HPDE6-E6E7 (cell line): ENCODE measurements at regions not wholly inside any gene's neighbourhood (a gene's known extent, or its start where the extent isn't known, plus 50 kb on each side); places are given as distances from the start of the nearest gene placed in this dataset.

Experiments used
- DNase-seq: peaks from one replicate; pipeline ENCODE4 v3.0.0; 2011; ENCODE audit warnings: missing footprints; ENCODE audit errors: extremely low spot score

DNA sequence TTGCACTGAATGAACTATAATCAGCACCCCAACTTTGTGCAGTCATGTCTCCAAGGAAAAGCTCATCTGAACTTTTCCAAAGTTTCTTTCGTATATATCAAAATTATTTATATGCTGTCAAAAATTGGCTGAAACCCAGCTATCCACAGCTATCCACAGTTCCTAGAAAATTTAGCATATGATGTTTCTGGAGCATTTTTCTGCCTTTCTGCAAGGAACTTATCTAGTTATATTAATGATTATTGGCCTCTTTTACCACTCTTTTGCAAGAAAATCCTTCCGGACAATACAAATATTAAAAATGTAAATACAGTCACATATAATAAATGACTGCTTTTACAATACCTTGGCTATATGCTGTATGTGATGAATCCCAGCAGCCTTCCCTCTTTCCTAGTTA lies 270.2 kb downstream of the TMEM167A start:
- DNase-seq, result no peak

DNA sequence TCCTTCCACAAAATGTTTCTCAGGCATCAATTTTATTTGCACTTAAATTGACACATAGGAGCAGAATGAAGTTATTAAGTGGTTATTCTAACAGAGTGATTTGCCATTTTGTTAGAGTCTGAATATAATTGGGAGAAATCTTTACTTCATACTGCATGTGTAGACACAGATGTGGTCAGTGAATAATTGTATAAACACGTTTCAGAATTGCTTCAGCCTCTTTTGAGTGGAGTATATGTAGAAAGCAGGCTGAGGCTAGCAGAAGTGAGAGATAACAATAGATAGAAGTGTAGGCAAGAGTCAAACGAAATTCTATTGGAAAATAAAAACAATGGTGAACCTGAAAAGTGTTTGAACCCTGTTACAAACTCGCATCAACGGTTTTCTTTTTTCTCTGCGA lies 270.7 kb downstream of the TMEM167A start:
- peak; percentile 49 for DNase-seq

DNA sequence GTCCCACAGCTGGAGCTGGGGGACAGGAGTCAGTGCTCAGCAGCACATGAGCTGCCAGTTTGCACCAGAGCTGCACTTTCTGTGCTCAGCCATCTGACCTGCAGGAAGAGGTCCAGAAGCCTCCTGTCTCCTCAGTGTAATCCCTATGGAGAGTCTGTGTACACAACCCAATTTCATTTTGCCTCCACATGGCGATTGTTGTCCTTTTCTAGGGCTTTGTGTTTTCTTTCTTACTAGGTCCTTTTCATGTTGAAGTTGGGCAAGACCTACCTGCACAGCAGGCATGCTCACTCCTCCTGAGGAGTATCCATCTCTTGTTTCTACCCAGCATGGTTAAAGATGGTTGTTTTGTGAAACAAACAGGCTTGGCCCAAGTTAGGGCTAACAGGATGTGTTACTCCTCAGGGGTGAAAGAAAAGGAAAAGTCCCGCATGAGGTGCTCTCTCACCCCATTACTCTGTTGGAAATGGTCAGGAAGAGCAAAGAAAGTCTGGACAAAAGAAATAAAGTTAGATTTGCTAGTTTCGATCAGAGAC lies 273.0 kb downstream of the TMEM167A start:
- DNase-seq, result no peak

DNA sequence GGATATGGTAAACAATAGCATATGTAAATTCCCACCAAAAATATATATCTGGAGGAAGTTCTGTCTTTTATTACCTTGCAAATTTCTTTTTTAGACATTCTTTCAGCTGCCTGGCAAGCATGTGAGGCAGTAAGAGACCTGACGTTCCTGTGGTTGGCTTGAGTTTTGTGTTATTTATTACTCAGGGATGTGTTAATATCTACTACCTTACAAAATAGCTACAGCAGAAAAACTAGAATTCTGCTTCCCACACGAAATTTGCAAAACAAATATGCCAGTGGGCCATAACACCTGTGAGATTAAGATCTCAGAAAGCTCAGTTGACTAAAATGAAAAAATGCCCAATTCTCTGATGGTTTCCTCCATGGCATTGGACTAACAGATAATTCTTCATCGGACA lies 274.2 kb downstream of the TMEM167A start:
- DNase-seq, result no peak

DNA sequence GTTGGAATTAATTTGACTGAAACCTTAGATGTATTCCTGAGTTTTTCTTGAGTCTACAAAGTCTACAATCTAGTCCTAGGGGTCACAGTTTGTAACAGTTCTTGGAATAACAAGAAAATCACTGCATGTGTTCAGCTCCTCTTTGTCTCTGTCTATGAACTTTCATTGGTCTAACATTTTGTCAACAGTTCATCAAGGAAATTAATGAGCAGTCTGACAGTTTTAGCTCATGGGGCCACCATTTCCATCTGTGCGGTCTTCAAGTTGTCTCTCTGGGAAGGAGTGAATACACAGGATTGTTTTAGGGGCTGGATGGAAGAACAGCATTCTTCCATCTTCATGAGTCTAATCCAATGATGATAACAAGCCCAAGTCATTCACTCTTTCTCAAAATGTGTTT lies 276.4 kb downstream of the TMEM167A start:
- no peak for DNase-seq

DNA sequence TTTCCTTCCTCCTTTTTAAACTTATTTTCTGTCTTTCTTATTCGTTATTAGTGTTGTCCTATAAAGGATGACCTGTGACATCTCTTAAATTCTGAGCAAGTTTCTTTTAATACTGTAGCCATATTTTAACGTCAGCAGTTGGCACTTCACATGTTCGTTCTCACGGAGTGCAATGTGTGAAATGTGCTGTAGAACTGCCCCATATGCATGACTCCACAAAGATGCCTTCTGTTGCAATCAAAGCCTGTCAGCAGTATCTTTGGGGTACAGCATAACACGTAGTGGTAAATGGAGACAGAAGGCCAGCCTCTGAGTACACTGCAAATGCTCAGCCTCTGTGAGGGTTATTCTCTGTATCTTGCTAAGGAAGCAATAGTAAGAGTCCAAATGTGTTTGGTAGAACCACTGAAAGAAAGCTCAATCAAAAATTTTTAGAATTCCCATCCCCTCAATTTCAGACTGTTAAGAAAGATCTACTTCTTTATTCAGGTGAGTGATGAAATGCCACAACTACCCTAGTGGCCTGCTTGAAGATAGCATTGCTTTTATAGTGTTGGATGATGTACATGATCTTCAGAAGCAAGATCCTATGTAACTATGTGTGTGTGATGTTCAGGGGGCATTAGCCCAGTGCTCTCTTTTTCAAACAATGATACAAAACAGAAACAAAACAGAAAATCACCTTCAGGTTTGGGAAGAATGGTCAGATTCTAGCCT lies 277.7 kb downstream of the TMEM167A start:
- no peak for DNase-seq

DNA sequence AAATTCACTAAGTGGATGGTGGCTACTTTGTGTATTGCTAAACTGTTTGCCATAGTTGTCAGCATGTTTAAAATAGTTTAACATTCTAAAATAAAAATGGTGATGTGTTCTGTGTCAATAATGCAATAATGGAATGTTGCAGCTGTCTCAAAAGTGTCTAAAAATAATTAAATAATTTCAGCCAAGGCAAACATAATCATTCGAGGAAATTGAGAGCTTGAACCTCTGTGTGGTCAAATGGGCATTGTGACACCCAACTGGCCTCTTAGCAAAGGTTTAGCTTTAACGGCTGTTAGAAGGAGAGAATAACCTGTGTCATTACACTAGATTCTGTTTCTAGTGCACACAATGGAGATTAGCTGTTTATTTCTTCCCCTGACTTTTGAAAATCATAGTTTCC lies 278.5 kb downstream of the TMEM167A start:
- DNase-seq, result no peak

DNA sequence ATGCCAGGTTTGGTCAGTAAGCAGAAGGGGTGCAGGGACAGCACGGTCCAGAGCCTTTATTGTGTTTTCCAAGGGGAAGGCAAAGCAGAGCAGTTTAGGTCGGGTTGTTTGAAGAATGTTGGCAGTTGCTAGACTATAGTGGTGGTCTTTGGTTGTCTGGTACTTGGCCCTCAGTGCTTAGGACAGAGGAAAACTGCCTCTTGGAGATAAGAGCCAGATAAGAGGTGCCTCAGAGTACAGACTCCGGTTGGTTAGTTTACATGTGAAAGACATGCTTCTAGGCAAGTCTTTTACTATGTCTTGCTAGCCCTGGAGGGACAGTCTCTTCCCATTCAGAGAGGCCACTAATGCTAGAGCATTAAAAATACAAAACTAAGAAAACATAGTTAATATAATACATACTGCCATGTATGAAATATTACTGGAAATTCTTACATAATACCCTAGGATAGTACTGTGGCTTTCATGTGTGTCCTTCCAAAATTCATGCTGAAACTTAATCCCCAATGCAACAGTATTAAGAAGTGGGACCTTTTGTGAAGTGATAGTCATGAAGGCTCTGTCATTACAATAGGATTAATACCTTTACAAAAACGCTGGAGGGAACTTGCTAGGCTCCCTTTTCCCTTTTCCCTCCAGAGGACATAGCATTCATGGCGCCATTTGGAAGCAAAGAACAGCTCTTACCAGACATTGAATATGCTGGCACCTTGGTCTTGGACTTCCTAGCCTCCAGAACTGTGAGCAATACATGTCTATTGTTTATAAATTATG lies 280.4 kb downstream of the TMEM167A start:
- no peak for DNase-seq

DNA sequence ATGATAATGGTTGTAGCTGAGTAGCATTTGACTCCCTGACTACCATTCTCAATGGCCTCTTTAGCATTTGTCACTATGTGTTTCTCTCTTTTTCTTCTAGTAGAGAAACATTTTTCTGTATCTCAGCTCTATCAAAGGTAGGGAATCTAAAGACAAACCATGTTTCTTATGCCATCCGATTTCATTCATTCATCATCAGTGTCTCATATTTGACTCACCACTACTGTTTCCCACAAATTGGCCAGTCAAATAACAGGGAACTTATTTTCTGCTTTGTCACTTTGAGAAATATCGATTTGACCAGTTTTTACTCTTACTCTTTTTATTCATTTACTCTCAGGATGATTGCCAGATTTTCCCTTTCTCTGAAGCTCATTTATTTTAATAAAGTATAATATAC lies 282.3 kb downstream of the TMEM167A start:
- DNase-seq, result no peak

DNA sequence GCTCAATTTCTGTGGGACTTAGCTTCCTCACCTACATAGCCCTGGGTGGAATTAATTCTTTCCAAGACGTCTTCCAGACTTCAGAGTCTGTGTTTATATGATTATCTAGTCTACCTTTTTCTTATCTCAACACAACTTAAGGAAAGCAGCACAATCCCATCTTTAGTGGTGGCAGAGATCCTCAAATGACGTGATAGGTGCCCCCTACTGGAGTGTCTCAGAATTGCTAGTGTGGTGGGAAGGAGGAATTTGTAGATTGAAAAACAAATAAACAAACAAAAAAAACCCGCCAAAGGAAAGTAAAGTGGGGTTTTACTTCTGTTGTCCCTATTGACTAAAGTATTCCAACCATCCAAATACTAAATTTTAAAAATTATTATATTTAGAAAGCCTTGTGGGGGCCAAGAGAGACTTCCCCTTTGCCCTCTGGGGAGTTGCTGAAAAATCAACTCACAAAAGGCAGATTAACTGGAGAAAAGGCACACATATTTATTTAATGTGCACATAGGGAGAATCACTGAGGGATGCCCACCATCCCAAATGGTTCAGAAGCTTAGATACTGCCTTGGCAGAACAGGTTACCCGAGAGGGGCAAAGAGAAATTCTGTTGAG lies 283.3 kb downstream of the TMEM167A start:
- no peak for DNase-seq

DNA sequence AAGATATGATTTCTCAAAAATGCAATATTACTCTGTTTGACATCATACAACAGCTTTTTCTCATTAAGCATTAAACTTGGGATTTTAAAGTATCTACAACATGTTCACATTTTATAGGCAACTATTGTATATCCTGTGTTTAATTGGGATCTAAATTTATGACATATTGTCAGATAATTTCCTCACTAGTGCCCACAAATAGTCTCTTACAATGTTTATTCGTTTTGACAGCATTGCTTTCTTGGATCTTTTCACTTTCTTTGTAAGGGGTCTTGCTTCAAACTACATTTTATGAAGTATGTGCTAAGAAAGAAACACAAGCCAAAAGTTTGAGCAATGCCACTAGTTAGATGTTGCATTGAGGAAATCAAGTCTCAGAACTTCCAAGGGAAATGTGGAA lies 285.1 kb downstream of the TMEM167A start:
- no peak for DNase-seq

DNA sequence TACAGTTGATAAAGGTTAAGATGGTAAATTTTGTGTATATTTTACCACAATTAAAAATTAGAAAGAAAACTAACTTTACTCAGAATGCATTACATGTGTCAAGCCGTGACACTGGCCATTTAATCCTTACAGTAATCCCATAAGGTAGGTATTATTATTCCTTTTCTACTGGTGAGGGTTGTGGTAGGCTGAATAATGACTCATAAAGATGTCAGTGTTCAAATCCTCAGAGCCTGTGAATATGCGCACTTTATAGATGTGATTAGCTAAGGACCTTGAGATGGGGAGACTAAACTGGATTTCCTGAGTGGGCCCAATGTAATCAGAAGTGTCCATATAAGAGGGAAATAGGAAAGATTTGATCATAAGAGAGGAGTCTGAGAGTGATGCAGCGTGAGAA lies 288.1 kb downstream of the TMEM167A start:
- no peak for DNase-seq

DNA sequence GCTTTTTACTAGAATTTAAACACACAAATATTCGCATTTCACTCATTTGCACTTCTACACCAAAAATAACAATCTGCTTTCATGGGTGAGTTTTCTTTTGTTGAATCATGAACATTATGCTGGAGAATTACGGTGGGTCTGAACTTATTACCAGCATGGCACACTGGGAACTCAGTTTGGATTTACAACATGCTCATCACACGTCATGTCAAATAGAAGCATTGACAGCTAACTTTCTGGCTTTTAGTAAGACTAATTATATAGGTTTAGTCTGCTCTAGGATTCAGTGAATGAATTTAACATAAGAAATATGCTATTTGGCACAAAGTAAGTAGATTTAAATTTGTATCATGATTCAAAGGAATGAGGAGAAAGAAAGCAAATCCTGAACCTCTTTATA lies 290.4 kb downstream of the TMEM167A start:
- DNase-seq, result no peak

DNA sequence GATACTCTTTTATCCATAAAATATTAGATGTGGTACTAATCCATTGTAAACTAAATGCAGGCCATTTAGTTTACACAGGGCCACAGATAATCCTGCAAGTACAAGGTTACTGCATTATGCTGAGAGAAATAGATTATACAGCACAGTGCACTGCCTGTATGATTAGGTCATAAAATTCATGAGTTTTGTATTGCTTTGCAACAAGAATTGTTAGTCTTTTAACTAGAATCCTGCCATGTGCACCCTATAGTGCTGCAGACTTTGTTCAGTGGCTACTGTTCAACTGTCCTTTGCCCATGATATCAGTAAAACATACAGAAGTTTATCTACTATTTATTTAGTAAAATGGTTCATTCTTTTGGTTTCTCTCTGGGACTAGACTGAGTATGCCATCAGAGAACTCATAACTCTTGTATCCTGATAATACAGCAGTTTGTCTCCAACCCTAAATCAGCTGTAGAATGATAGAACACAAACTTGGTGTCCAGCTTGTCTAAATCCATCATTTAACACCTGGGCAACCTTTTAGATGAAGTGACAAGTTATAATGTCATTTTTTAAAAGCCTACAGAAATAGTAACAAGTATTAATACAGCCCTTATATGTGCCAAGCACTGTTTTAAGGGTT lies 291.2 kb downstream of the TMEM167A start:
- DNase-seq, result no peak

DNA sequence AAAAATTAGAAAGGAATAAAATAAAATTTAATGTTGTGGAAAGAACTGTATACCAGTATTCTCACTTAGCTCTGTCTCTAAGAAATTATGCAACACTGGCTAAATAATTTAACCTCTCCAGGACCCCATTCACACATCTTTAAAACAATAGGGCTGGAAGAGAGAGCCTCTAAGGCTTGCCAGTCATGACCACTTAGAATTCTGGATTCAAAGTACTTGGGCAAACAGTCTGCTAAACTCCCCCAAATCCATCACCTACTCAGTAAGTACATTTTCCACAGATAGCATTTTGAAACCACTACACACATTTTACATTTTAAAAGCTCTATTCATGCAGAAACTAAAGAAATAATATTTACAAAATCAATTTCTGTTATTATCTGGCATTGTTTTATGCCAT lies 291.7 kb downstream of the TMEM167A start:
- DNase-seq, result no peak

DNA sequence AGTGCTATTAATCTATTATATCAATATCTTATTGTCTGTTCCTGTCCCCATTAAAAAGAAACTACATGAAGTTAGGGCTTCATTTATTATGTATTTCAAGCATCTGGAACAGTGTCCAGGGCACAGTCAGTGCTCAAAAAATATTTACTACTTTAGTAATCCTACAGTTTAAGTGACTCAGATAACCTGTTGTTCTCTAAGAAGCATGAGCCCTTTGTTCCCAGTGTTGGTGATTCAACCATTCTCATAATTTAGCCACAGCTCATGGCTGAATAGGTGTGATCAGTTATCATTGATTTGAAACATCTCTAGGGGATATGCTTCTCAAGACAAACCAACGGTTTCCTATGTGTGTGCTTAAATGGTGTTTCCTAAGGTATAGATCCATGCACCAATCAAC lies 292.7 kb downstream of the TMEM167A start:
- no peak for DNase-seq

DNA sequence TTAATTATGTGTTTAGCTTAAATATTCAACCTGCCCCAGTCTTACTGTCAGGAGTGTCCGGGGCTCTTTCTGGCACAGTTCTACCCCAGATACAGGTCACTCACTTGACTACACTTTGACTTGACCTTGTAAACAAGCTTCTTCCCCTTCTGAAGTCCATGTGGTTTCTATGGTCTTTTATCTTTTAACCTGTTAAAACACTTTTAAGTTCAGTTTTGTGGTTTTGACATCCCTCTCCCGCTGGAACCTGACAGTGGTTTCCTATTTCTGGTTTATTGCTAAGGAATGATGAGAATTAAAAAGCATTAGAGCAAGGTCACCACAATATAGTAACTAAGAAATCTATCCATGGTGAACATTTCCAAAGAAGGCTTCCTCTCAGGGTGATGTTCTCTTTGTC lies 300.1 kb downstream of the TMEM167A start:
- DNase-seq, result no peak

DNA sequence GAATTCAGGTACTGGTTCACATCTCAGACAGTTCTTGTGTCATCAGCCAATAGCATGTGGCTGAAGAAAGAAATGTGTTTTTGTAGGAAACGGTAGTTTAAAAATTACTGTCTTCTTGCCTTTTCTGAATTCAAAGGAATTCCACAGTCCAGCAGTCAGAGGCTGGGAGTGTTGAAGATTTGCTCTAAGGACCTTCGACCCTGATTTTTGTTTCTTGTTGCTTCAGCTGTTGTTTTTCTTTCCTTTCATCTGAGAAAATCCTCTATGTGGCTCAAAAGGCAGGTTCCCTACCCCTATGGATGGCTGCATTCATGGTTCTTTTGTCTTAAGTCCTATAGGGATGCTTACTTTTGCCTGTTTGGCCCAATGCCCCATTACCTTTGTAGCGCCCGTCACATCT lies 304.9 kb downstream of the TMEM167A start:
- DNase-seq, result no peak

DNA sequence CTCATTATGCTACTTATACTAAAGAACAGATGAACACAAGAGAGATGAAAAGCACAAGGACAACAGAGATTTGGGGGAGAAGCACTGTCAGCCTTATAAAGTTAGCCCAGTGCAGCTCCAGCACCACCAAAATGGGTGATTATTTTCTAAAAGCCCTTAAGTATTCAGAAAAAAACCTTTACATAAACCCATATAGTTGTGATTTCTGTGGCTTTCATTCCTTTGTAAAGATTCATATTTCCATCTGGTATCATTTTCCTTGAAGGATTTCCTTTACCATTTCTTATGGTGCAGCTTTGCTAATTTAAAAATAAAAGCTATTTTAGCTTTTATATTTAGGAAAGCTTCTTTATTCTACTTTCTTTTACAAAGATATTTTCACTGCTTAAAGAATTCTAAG lies 311.0 kb downstream of the TMEM167A start:
- DNase-seq, result no peak

DNA sequence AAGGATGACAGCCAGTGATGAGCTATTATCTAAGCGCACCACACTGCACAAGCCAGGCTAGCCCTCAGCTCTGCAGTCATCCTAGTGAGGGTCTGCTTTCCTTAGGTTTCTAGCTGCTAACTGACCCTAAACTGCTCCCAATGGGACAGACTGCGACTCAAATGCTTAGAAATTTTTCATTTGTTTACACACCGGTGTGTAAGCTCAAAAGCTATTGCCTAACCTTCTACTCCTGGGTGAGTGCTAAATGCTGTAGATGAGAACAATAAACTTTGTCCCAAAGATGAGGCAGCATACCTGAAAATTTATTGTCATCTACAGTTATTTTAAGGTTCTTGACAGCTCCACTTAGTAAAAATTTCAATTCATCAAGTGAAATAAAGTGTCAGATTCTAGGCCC lies 311.4 kb downstream of the TMEM167A start:
- no peak for DNase-seq

DNA sequence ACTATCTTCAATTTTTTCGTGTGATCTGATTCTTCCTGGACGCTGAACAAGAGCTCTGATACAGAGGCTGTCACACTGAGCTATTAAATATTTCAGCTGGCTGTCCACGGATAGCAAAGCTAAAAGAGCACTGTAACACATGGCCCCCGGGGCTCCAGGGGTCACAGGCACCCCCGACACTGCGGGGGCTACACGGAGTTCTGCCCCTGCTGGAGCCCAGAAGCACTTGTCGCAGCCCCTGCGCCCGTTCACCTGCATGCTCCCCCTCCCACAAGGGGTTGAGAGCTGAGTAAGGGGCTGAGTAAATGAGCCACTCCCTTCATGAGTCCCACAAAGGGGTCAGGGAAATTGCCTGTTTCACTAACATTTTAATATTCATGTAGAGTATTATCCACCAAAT lies 316.3 kb downstream of the TMEM167A start:
- no peak for DNase-seq

DNA sequence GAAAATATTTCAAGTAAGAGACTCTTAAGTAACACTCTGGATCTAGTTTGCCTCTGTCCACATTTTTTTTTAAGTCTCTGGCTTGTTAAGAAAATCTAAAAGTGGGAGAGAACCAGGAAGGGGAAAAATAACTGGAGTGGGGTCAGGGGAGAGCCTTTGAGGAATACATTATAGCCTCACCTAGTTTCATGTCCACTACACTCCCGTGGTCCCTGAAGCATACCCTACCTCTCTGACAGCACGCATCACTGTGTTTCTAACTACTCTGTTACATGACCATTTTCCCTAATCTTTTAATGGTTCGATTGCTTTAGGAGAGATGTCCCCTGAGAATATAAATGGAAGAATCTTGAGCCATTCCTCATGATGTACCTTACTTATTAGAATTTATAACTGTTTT lies 318.3 kb downstream of the TMEM167A start:
- DNase-seq, result no peak
